ENCODE measurements at regions not wholly inside any gene's neighbourhood (a gene's known extent, or its start where the extent isn't known, plus 50 kb on each side); places are given as distances from the start of the nearest gene placed in this dataset.

GRCh38 chr16:5781436-5781835 is 683.8 kb upstream of the EEF2KMT start:
- no peak overlapping the region for H3K9ac ChIP-seq (ENCODE audit: insufficient read length)
- no peak overlapping the region for H3K4me3 ChIP-seq
- no peaks in the 10 kb centered on the region for H3K36me3 ChIP-seq (ENCODE audit: insufficient read depth, low read length)
- TF ChIP-seq FOXP2 (optimal IDR thresholded peaks at IDR 0.05; ENCODE audit: control extremely low read depth, extremely low read length, insufficient read depth) (no peak), EZH2 (IDR thresholded peaks at IDR 0.05) (no peak), POLR2AphosphoS5 (IDR thresholded peaks at IDR 0.05; ENCODE audit: borderline replicate concordance, low read depth, low read length) (no peak)
- H3K9me3 ChIP-seq (ENCODE audit: low read depth, low read length), result no peaks in the 10 kb centered on the region
- DNase-seq (ENCODE audit: low read depth, low spot score), result no peak
- H3K27ac ChIP-seq, result no peak overlapping the region

DNA sequence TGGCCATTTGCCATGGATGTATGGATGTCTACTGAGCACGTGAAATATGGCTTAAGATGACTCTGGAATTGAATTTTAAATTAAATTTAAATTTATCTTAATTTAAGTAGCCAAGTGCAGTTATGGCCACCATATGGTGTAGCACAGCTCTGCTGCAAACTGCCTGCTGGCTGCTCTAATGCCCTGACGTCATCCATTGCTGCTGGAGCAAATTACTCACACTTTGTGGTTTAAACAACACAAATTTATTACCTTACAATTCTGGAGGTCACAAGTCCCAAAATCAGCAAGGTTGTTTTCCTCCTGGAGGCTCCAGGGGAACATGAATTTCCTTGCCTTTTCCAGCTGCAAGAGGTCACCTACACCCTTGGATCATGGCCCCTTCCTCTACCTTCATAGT is 679.3 kb upstream of the EEF2KMT start:
- DNase-seq (ENCODE audit: low read depth, low spot score), result no peak
- no peaks in the 10 kb centered on the region for H3K9me3 ChIP-seq (ENCODE audit: low read depth, low read length)
- no peak overlapping the region for H3K4me3 ChIP-seq
- no peak overlapping the region for H3K9ac ChIP-seq (ENCODE audit: insufficient read length)
- no peak for TF ChIP-seq POLR2AphosphoS5 (IDR thresholded peaks at IDR 0.05; ENCODE audit: borderline replicate concordance, low read depth, low read length)
- TF ChIP-seq FOXP2 (optimal IDR thresholded peaks at IDR 0.05; ENCODE audit: control extremely low read depth, extremely low read length, insufficient read depth), result no peak
- TF ChIP-seq EZH2 (IDR thresholded peaks at IDR 0.05), result no peak
- no peak overlapping the region for H3K27ac ChIP-seq
- no peaks in the 10 kb centered on the region for H3K36me3 ChIP-seq (ENCODE audit: insufficient read depth, low read length)

DNA sequence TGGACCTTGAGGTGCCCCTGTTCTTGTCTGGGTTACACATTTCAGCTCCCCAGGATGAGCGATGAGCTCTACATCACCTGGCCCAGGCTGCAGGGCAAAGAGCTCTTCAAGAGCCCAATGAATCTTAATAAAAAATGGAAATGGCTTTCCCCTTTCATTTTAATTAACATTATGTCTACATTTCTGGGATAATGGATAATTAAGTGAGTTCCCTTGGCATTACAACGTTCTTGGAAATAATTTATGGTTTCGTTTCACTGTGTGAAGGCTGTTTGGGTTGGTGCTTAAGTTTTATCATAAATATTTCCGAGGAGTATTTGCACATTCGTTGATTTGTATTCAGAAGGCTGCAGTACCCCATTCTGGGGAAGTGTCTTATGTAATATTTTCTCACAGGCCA is 678.3 kb upstream of the EEF2KMT start:
- no peak for TF ChIP-seq FOXP2 (optimal IDR thresholded peaks at IDR 0.05; ENCODE audit: control extremely low read depth, extremely low read length, insufficient read depth)
- TF ChIP-seq POLR2AphosphoS5 (IDR thresholded peaks at IDR 0.05; ENCODE audit: borderline replicate concordance, low read depth, low read length), result no peak
- TF ChIP-seq EZH2 (IDR thresholded peaks at IDR 0.05), result no peak
- Histone ChIP-seq H3K4me3 (no peak overlapping the region), H3K9ac (ENCODE audit: insufficient read length) (no peak overlapping the region), H3K36me3 (ENCODE audit: insufficient read depth, low read length) (no peaks in the 10 kb centered on the region), H3K27ac (no peak overlapping the region), H3K9me3 (ENCODE audit: low read depth, low read length) (no peaks in the 10 kb centered on the region)
- no peak for DNase-seq (ENCODE audit: low read depth, low spot score)

- H3K36me3 ChIP-seq (ENCODE audit: insufficient read depth, low read length), result no peaks in the 10 kb centered on the region
- H3K27ac ChIP-seq, result no peak overlapping the region
- no peak overlapping the region for H3K4me3 ChIP-seq
- H3K9me3 ChIP-seq (ENCODE audit: low read depth, low read length), result no peaks in the 10 kb centered on the region
- DNase-seq (ENCODE audit: low read depth, low spot score), result no peak
- H3K9ac ChIP-seq (ENCODE audit: insufficient read length), result no peak overlapping the region
- no peak for TF ChIP-seq EZH2 (IDR thresholded peaks at IDR 0.05)
- TF ChIP-seq FOXP2 (optimal IDR thresholded peaks at IDR 0.05; ENCODE audit: control extremely low read depth, extremely low read length, insufficient read depth), result no peak
- TF ChIP-seq POLR2AphosphoS5 (IDR thresholded peaks at IDR 0.05; ENCODE audit: borderline replicate concordance, low read depth, low read length), result no peak
Observed at GRCh38 chr16:5770118-5770517, 672.5 kb upstream of the EEF2KMT start.

DNA sequence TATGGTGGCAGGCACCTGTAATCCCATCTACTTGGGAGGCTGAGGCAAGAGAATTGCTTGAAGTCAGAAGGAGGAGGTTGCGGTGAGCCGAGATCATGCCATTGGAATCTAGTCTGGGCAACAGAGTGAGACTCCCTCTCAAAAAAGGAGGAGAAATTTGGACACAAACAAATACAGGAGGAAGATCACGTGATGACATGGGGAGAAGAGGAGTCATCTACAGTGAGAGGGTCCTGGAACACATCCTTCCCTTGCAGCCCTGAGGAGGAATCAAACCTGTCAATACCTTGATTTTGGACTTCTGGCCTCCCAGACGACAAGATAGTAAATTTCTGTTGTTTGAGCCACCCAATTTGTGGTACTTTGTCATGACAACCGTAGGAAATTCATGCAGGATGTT is 671.9 kb upstream of the EEF2KMT start:
- Histone ChIP-seq H3K36me3 (ENCODE audit: insufficient read depth, low read length) (no peaks in the 10 kb centered on the region), H3K9me3 (ENCODE audit: low read depth, low read length) (no peaks in the 10 kb centered on the region), H3K4me3 (no peak overlapping the region), H3K27ac (no peak overlapping the region), H3K9ac (ENCODE audit: insufficient read length) (no peak overlapping the region)
- TF ChIP-seq POLR2AphosphoS5 (IDR thresholded peaks at IDR 0.05; ENCODE audit: borderline replicate concordance, low read depth, low read length) (no peak), FOXP2 (optimal IDR thresholded peaks at IDR 0.05; ENCODE audit: control extremely low read depth, extremely low read length, insufficient read depth) (no peak), EZH2 (IDR thresholded peaks at IDR 0.05) (no peak)
- DNase-seq (ENCODE audit: low read depth, low spot score), result no peak

DNA sequence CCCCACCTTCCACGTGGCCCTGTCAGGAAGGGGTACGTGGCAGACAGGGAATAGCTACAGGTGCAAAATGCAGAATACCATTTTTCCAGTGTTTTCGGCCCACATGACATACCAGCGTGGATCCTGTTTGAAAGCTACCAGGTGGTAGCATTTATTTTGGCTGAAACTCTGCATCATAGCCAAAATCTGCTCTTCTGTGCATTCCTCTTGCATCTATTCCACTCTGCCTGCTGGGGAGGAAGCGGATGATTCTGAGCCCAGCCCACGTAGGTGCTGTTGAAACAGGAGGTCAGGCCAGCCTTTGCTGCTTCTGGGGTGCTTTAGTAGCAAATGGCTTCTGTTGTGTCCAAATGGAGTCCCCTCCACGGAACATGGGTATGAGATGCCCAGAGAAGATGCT is 670.9 kb upstream of the EEF2KMT start:
- no peak overlapping the region for H3K27ac ChIP-seq
- TF ChIP-seq FOXP2 (optimal IDR thresholded peaks at IDR 0.05; ENCODE audit: control extremely low read depth, extremely low read length, insufficient read depth), result no peak
- no peak for TF ChIP-seq POLR2AphosphoS5 (IDR thresholded peaks at IDR 0.05; ENCODE audit: borderline replicate concordance, low read depth, low read length)
- TF ChIP-seq EZH2 (IDR thresholded peaks at IDR 0.05), result no peak
- no peaks in the 10 kb centered on the region for H3K36me3 ChIP-seq (ENCODE audit: insufficient read depth, low read length)
- H3K4me3 ChIP-seq, result no peak overlapping the region
- no peaks in the 10 kb centered on the region for H3K9me3 ChIP-seq (ENCODE audit: low read depth, low read length)
- DNase-seq (ENCODE audit: low read depth, low spot score), result no peak
- H3K9ac ChIP-seq (ENCODE audit: insufficient read length), result no peak overlapping the region

DNA sequence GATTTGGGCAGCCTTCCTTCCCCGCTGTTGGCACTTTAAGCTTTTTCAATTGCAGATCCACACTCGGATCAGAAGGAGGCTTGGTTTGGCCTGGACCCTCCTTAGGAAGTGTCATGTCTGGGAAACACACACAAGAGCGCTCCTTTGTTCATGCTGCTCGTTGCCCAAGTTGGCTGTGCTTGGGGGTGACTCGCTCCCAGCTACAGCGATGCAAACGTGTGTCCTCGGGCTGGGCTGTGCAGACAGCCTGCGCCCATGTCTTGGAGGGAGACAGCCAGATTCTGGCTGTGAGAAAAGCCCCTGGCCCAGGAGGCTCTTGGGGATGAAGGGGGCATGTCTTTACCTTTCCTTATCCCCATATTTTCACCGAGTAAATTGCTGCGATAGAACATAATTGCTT is 665.6 kb upstream of the EEF2KMT start:
- TF ChIP-seq POLR2AphosphoS5 (IDR thresholded peaks at IDR 0.05; ENCODE audit: borderline replicate concordance, low read depth, low read length), result no peak
- no peak for TF ChIP-seq FOXP2 (optimal IDR thresholded peaks at IDR 0.05; ENCODE audit: control extremely low read depth, extremely low read length, insufficient read depth)
- no peak for TF ChIP-seq EZH2 (IDR thresholded peaks at IDR 0.05)
- DNase-seq (ENCODE audit: low read depth, low spot score), result no peak
- Histone ChIP-seq H3K36me3 (ENCODE audit: insufficient read depth, low read length) (no peaks in the 10 kb centered on the region), H3K9ac (ENCODE audit: insufficient read length) (no peak overlapping the region), H3K27ac (no peak overlapping the region), H3K9me3 (ENCODE audit: low read depth, low read length) (no peaks in the 10 kb centered on the region), H3K4me3 (no peak overlapping the region)

DNA sequence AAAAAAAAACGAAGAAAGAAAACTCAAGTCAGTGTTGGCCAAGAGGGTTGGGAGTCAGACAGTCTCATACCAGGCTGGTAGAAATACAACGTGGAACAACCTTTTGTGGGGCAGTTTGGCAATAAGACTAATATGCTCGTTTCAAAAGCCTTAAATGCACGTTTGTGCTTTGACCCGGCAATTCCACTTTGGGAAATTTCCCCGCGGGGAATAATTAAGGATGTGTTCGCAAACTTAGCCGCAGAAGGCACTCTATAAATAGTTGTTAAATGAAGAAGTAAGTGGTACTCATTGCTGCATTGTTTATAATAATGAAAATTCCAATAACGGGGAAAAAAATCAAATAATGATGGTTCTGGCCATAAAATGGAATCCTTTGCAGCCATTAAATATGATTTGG is 664.8 kb upstream of the EEF2KMT start:
- Histone ChIP-seq H3K27ac (no peak overlapping the region), H3K9ac (ENCODE audit: insufficient read length) (no peak overlapping the region), H3K4me3 (no peak overlapping the region), H3K36me3 (ENCODE audit: insufficient read depth, low read length) (no peaks in the 10 kb centered on the region), H3K9me3 (ENCODE audit: low read depth, low read length) (no peaks in the 10 kb centered on the region)
- TF ChIP-seq EZH2 (IDR thresholded peaks at IDR 0.05) (peak; percentile 83), FOXP2 (optimal IDR thresholded peaks at IDR 0.05; ENCODE audit: control extremely low read depth, extremely low read length, insufficient read depth) (no peak)
- no peak for DNase-seq (ENCODE audit: low read depth, low spot score)

DNA sequence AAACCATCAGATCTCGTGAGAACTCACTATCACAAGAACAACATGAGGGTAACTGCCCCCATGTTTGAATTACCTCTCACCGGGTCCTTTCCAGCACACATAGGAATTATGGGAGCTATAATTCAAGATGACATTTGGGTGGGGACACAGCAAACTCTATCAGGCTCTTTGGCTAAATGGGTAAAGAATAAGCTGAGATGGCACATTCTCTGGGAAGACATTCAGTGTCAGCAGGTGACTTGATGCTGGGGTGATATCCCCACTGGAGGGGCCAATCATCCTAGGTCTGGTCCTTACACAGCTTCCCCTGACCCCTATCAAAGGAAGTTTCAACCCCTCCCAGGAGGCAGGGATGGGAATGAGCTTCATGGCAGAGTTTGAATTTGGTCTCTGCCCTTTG is 664.0 kb upstream of the EEF2KMT start:
- no peak for DNase-seq (ENCODE audit: low read depth, low spot score)
- Histone ChIP-seq H3K9me3 (ENCODE audit: low read depth, low read length) (no peaks in the 10 kb centered on the region), H3K9ac (ENCODE audit: insufficient read length) (no peak overlapping the region), H3K36me3 (ENCODE audit: insufficient read depth, low read length) (no peaks in the 10 kb centered on the region), H3K27ac (no peak overlapping the region), H3K4me3 (no peak overlapping the region)
- no peak for TF ChIP-seq POLR2AphosphoS5 (IDR thresholded peaks at IDR 0.05; ENCODE audit: borderline replicate concordance, low read depth, low read length)
- no peak for TF ChIP-seq FOXP2 (optimal IDR thresholded peaks at IDR 0.05; ENCODE audit: control extremely low read depth, extremely low read length, insufficient read depth)
- no peak for TF ChIP-seq EZH2 (IDR thresholded peaks at IDR 0.05)

Data from SK-N-MC (cell line).